ENCODE measurements at regions not wholly inside any gene's neighbourhood (a gene's known extent, or its start where the extent isn't known, plus 50 kb on each side); places are given as distances from the start of the nearest gene placed in this dataset.
"Not testable (repeated sequence)": the region's sequence is repeated elsewhere in the genome, so short reads cannot be mapped to it uniquely, and the experiment has no call there.

GRCh38 chr13:34172048-34172447 lies 354.1 kb downstream of the RFC3 start:
- H3K9ac ChIP-seq (ENCODE audit: low read length), result peak overlapping the region; percentile 70
- no peaks in the 10 kb centered on the region for H3K27me3 ChIP-seq (replicated peaks; ENCODE audit: control insufficient read depth, insufficient read depth, low read length)
- H3K4me1 ChIP-seq (ENCODE audit: control insufficient read depth, insufficient read depth, low read length), result peaks cover 47% of the 10 kb centered on the region
- no peaks in the 10 kb centered on the region for H3K36me3 ChIP-seq (ENCODE audit: control insufficient read depth, insufficient read depth, low read length, severe bottlenecking)
- no peak for DNase-seq (ENCODE audit: low read depth)
- no peaks in the 10 kb centered on the region for H3K9me3 ChIP-seq (ENCODE audit: control insufficient read depth, low read length)
- H3K4me3 ChIP-seq (ENCODE audit: low read length), result peak overlapping the region; percentile 13

- DNase-seq (ENCODE audit: low read depth), result peak; percentile 65
- H3K36me3 ChIP-seq (ENCODE audit: control insufficient read depth, insufficient read depth, low read length, severe bottlenecking), result no peaks in the 10 kb centered on the region
- H3K27me3 ChIP-seq (replicated peaks; ENCODE audit: control insufficient read depth, insufficient read depth, low read length), result no peaks in the 10 kb centered on the region
- H3K4me1 ChIP-seq (ENCODE audit: control insufficient read depth, insufficient read depth, low read length), result peaks cover 52% of the 10 kb centered on the region
- peak overlapping the region; percentile 84 for H3K9ac ChIP-seq (ENCODE audit: low read length)
- no peak overlapping the region for H3K4me3 ChIP-seq (ENCODE audit: low read length)
- H3K9me3 ChIP-seq (ENCODE audit: control insufficient read depth, low read length), result no peaks in the 10 kb centered on the region
Measured at GRCh38 chr13:34174671-34175145, 356.8 kb downstream of the RFC3 start.

- Histone ChIP-seq H3K4me1 (ENCODE audit: control insufficient read depth, insufficient read depth, low read length) (peaks cover 52% of the 10 kb centered on the region), H3K9me3 (ENCODE audit: control insufficient read depth, low read length) (no peaks in the 10 kb centered on the region), H3K27me3 (replicated peaks; ENCODE audit: control insufficient read depth, insufficient read depth, low read length) (no peaks in the 10 kb centered on the region), H3K36me3 (ENCODE audit: control insufficient read depth, insufficient read depth, low read length, severe bottlenecking) (no peaks in the 10 kb centered on the region), H3K9ac (ENCODE audit: low read length) (peak overlapping the region; percentile 69), H3K4me3 (ENCODE audit: low read length) (no peak overlapping the region)
- DNase-seq (ENCODE audit: low read depth), result no peak
Measured at GRCh38 chr13:34175551-34175950, 357.6 kb downstream of the RFC3 start.

GRCh38 chr13:34176633-34177032 lies 358.7 kb downstream of the RFC3 start:
- peaks cover 49% of the 10 kb centered on the region for H3K4me1 ChIP-seq (ENCODE audit: control insufficient read depth, insufficient read depth, low read length)
- peak; percentile 32 for DNase-seq (ENCODE audit: low read depth)
- H3K9ac ChIP-seq (ENCODE audit: low read length), result peak overlapping the region; percentile 69
- no peaks in the 10 kb centered on the region for H3K27me3 ChIP-seq (replicated peaks; ENCODE audit: control insufficient read depth, insufficient read depth, low read length)
- no peaks in the 10 kb centered on the region for H3K36me3 ChIP-seq (ENCODE audit: control insufficient read depth, insufficient read depth, low read length, severe bottlenecking)
- H3K4me3 ChIP-seq (ENCODE audit: low read length), result no peak overlapping the region
- no peaks in the 10 kb centered on the region for H3K9me3 ChIP-seq (ENCODE audit: control insufficient read depth, low read length)

GRCh38 chr13:34179481-34179880 lies 361.5 kb downstream of the RFC3 start:
- Histone ChIP-seq H3K9me3 (ENCODE audit: control insufficient read depth, low read length) (no peaks in the 10 kb centered on the region), H3K9ac (ENCODE audit: low read length) (no peak overlapping the region), H3K4me1 (ENCODE audit: control insufficient read depth, insufficient read depth, low read length) (peaks cover 27% of the 10 kb centered on the region), H3K36me3 (ENCODE audit: control insufficient read depth, insufficient read depth, low read length, severe bottlenecking) (no peaks in the 10 kb centered on the region), H3K27me3 (replicated peaks; ENCODE audit: control insufficient read depth, insufficient read depth, low read length) (no peaks in the 10 kb centered on the region), H3K4me3 (ENCODE audit: low read length) (no peak overlapping the region)
- DNase-seq (ENCODE audit: low read depth), result peak; percentile 37

GRCh38 chr13:34179927-34180326 lies 362.0 kb downstream of the RFC3 start:
- peaks cover 24% of the 10 kb centered on the region for H3K4me1 ChIP-seq (ENCODE audit: control insufficient read depth, insufficient read depth, low read length)
- H3K27me3 ChIP-seq (replicated peaks; ENCODE audit: control insufficient read depth, insufficient read depth, low read length), result no peaks in the 10 kb centered on the region
- no peaks in the 10 kb centered on the region for H3K9me3 ChIP-seq (ENCODE audit: control insufficient read depth, low read length)
- no peak overlapping the region for H3K9ac ChIP-seq (ENCODE audit: low read length)
- H3K36me3 ChIP-seq (ENCODE audit: control insufficient read depth, insufficient read depth, low read length, severe bottlenecking), result no peaks in the 10 kb centered on the region
- H3K4me3 ChIP-seq (ENCODE audit: low read length), result no peak overlapping the region
- DNase-seq (ENCODE audit: low read depth), result no peak

GRCh38 chr13:34181256-34181655 lies 363.3 kb downstream of the RFC3 start:
- DNase-seq (ENCODE audit: low read depth); H3K4me3 ChIP-seq (ENCODE audit: low read length); H3K36me3 ChIP-seq (ENCODE audit: control insufficient read depth, insufficient read depth, low read length, severe bottlenecking): not testable (repeated sequence)

GRCh38 chr13:34189946-34190345 lies 372.0 kb downstream of the RFC3 start:
- no peaks in the 10 kb centered on the region for H3K27me3 ChIP-seq (replicated peaks; ENCODE audit: control insufficient read depth, insufficient read depth, low read length)
- DNase-seq (ENCODE audit: low read depth), result no peak
- no peak overlapping the region for H3K9ac ChIP-seq (ENCODE audit: low read length)
- no peak overlapping the region for H3K4me3 ChIP-seq (ENCODE audit: low read length)
- peaks cover 3% of the 10 kb centered on the region for H3K9me3 ChIP-seq (ENCODE audit: control insufficient read depth, low read length)
- no peaks in the 10 kb centered on the region for H3K36me3 ChIP-seq (ENCODE audit: control insufficient read depth, insufficient read depth, low read length, severe bottlenecking)
- H3K4me1 ChIP-seq (ENCODE audit: control insufficient read depth, insufficient read depth, low read length), result peaks cover 6% of the 10 kb centered on the region

More at GRCh38 chr13:34181256-34181655, 363.3 kb downstream of the RFC3 start:
- peaks cover 11% of the 10 kb centered on the region for H3K4me1 ChIP-seq (ENCODE audit: control insufficient read depth, insufficient read depth, low read length)
- not testable (repeated sequence) for H3K9me3 ChIP-seq (ENCODE audit: control insufficient read depth, low read length); H3K9ac ChIP-seq (ENCODE audit: low read length); H3K27me3 ChIP-seq (replicated peaks; ENCODE audit: control insufficient read depth, insufficient read depth, low read length)

- Histone ChIP-seq H3K4me1 (ENCODE audit: control insufficient read depth, insufficient read depth, low read length) (peaks cover 21% of the 10 kb centered on the region), H3K9ac (ENCODE audit: low read length) (peak overlapping the region; percentile 81), H3K27me3 (replicated peaks; ENCODE audit: control insufficient read depth, insufficient read depth, low read length) (no peaks in the 10 kb centered on the region), H3K36me3 (ENCODE audit: control insufficient read depth, insufficient read depth, low read length, severe bottlenecking) (no peaks in the 10 kb centered on the region), H3K9me3 (ENCODE audit: control insufficient read depth, low read length) (peaks cover 9% of the 10 kb centered on the region), H3K4me3 (ENCODE audit: low read length) (no peak overlapping the region)
- peak; percentile 73 for DNase-seq (ENCODE audit: low read depth)
Measured at GRCh38 chr13:34201050-34201913, 383.3 kb downstream of the RFC3 start.

- Histone ChIP-seq H3K9me3 (ENCODE audit: control insufficient read depth, low read length) (peaks cover 3% of the 10 kb centered on the region), H3K27me3 (replicated peaks; ENCODE audit: control insufficient read depth, insufficient read depth, low read length) (no peaks in the 10 kb centered on the region), H3K36me3 (ENCODE audit: control insufficient read depth, insufficient read depth, low read length, severe bottlenecking) (no peaks in the 10 kb centered on the region), H3K4me1 (ENCODE audit: control insufficient read depth, insufficient read depth, low read length) (peaks cover 30% of the 10 kb centered on the region), H3K9ac (ENCODE audit: low read length) (peak overlapping the region; percentile 74), H3K4me3 (ENCODE audit: low read length) (no peak overlapping the region)
- DNase-seq (ENCODE audit: low read depth), result peak; percentile 64
Measured at GRCh38 chr13:34207334-34207733, 389.4 kb downstream of the RFC3 start.

GRCh38 chr13:34207872-34208271 lies 389.9 kb downstream of the RFC3 start:
- Histone ChIP-seq H3K4me1 (ENCODE audit: control insufficient read depth, insufficient read depth, low read length) (peaks cover 26% of the 10 kb centered on the region), H3K4me3 (ENCODE audit: low read length) (peak overlapping the region; percentile 0), H3K27me3 (replicated peaks; ENCODE audit: control insufficient read depth, insufficient read depth, low read length) (no peaks in the 10 kb centered on the region), H3K36me3 (ENCODE audit: control insufficient read depth, insufficient read depth, low read length, severe bottlenecking) (no peaks in the 10 kb centered on the region), H3K9ac (ENCODE audit: low read length) (peak overlapping the region; percentile 73), H3K9me3 (ENCODE audit: control insufficient read depth, low read length) (peaks cover 3% of the 10 kb centered on the region)
- peak; percentile 38 for DNase-seq (ENCODE audit: low read depth)

Data from adipocyte (in vitro differentiated cells).